Right cardiac atrium (tissue), 5 donors: ENCODE measurements at regions not wholly inside any gene's neighbourhood (a gene's known extent, or its start where the extent isn't known, plus 50 kb on each side); places are given as distances from the start of the nearest gene placed in this dataset.

Source experiments
- ATAC-seq, 2 donors: fragments of 200-7000 bp; cut with Tn5 transposase; one replicate each; pipeline versions ENCODE4 v1.8.0 to v1.9.1; 2020; ENCODE audit warnings: moderate library complexity in 2 of 2, mild to moderate bottlenecking in 1 of 2
- DNase-seq, 3 donors: peaks; one replicate each; pipeline ENCODE4 v3.0.0-alpha.2; 2020
- H3K27ac ChIP-seq: one replicate; pipeline ENCODE4 v1.5.1; 2013; ENCODE audit warnings: mild to moderate bottlenecking, low read length, control low read depth, moderate library complexity
- H3K27me3 ChIP-seq: one replicate; pipeline ENCODE4 v1.6.1; 2013; ENCODE audit not compliant: control insufficient read depth, insufficient read depth
- H3K4me1 ChIP-seq: one replicate; pipeline ENCODE4 v1.6.1; 2013; ENCODE audit warnings: low read length; ENCODE audit not compliant: control insufficient read depth, insufficient read depth
- H3K4me3 ChIP-seq: one replicate; pipeline ENCODE4 v1.5.1; 2013; ENCODE audit warnings: low read length, control low read depth
- H3K9me3 ChIP-seq: one replicate; pipeline ENCODE4 v1.6.1; 2013; ENCODE audit warnings: low read length; ENCODE audit not compliant: control insufficient read depth
- WGBS: extraction: QIAGEN DNeasy Blood & Tissue Kit; methylation state at CpG from one replicate; pipeline ENCODE4 v1.1.7; 2013; 5-methylcytosine and 5-hydroxymethylcytosine counted together
- intact Hi-C, 4 donors: fragments of 100-400 bp; cut with DNase I; formaldehyde crosslinking; loops; one replicate each; pipeline versions ENCODE4 v1.11.0 to v1.14.0; 2022 to 2023
- donor health status: healthy with polysubstance abuse.
- donor health status: DM: no; HTN: yes; CAD: no.
- donor health status: DM: no; HTN: no; CAD: no.
- donor health status: DM: no; HTN: yes; CAD: no; lungs with severe emphysema.
- donor health status: DM: yes; HTN: yes; CAD: no.

GRCh38 chr2:6234702-6235101, 542.5 kb downstream of the SOX11 start:
- intact Hi-C loops, result no loop called here
- Histone ChIP-seq H3K9me3 (no peaks in the 10 kb centered on the region), H3K4me1 (no peaks in the 10 kb centered on the region), H3K27ac (no peak overlapping the region), H3K27me3 (no peaks in the 10 kb centered on the region), H3K4me3 (no peak overlapping the region)
- ATAC-seq (no peak), DNase-seq (no peak)
- WGBS, result 81% methylated on average over 3 of the region's 3 CpGs

- Histone ChIP-seq H3K4me3 (no peak overlapping the region), H3K27me3 (no peaks in the 10 kb centered on the region), H3K9me3 (no peaks in the 10 kb centered on the region), H3K4me1 (no peaks in the 10 kb centered on the region), H3K27ac (no peak overlapping the region)
- no peak for DNase-seq
- ATAC-seq, result no peak
- intact Hi-C loops, result no loop called here
- WGBS, result 53% methylated on average over 5 of the region's 5 CpGs
Measured at GRCh38 chr2:6236317-6236716, 544.1 kb downstream of the SOX11 start.

- H3K4me3 ChIP-seq, result no peak overlapping the region
- no peaks in the 10 kb centered on the region for H3K4me1 ChIP-seq
- intact Hi-C loops, result no loop called here
- DNase-seq (no peak), ATAC-seq (no peak)
- 89% methylated on average over 8 of the region's 8 CpGs for WGBS
- no peaks in the 10 kb centered on the region for H3K9me3 ChIP-seq
- no peak overlapping the region for H3K27ac ChIP-seq
- no peaks in the 10 kb centered on the region for H3K27me3 ChIP-seq
Measured at GRCh38 chr2:6237039-6237660, 545.0 kb downstream of the SOX11 start.

DNA sequence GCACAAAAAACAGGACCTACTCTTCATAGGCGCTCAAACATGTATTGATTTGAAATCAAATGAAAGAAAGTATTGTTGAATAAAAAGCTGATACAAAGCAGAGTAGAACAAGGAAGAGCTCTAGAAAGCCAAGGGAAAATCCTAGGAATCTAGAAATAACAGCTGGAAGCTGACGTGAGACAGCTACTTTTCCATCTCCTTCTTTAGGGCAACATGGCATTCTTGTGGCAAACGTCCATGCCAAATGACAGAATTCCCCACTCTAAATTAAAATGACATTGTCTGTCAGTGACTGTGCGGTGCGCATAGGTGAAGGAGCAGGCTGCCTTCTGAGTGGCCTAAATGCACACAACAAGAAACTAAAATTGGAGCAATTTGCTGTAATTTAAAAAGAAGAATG, 557.4 kb downstream of the SOX11 start:
- intact Hi-C loops, result no loop called here
- Histone ChIP-seq H3K27ac (no peak overlapping the region), H3K9me3 (no peaks in the 10 kb centered on the region), H3K4me1 (no peaks in the 10 kb centered on the region), H3K4me3 (no peak overlapping the region), H3K27me3 (no peaks in the 10 kb centered on the region)
- WGBS, result 77% methylated on average over 5 of the region's 5 CpGs
- DNase-seq (no peak), ATAC-seq (no peak)

GRCh38 chr2:6254441-6254840, 562.3 kb downstream of the SOX11 start:
- 15% methylated on average over 2 of the region's 2 CpGs for WGBS
- intact Hi-C loops, result no loop called here
- DNase-seq, result no peak
- Histone ChIP-seq H3K27me3 (no peaks in the 10 kb centered on the region), H3K9me3 (no peaks in the 10 kb centered on the region), H3K27ac (no peak overlapping the region), H3K4me3 (no peak overlapping the region), H3K4me1 (no peaks in the 10 kb centered on the region)
- ATAC-seq, result no peak

- no peaks in the 10 kb centered on the region for H3K4me1 ChIP-seq
- 82% methylated on average over 3 of the region's 3 CpGs for WGBS
- no peak overlapping the region for H3K27ac ChIP-seq
- no peaks in the 10 kb centered on the region for H3K27me3 ChIP-seq
- H3K4me3 ChIP-seq, result no peak overlapping the region
- H3K9me3 ChIP-seq, result no peaks in the 10 kb centered on the region
- DNase-seq, result no peak
- no peak for ATAC-seq
- intact Hi-C loops, result no loop called here
Measured at GRCh38 chr2:6264198-6264597, 572.0 kb downstream of the SOX11 start.

GRCh38 chr2:6281524-6281923, 584.2 kb downstream of the CMPK2 start:
- intact Hi-C loops, result no loop called here
- no peaks in the 10 kb centered on the region for H3K4me1 ChIP-seq
- no peak for ATAC-seq
- H3K27me3 ChIP-seq, result no peaks in the 10 kb centered on the region
- no peaks in the 10 kb centered on the region for H3K9me3 ChIP-seq
- no peak for DNase-seq
- H3K4me3 ChIP-seq, result no peak overlapping the region
- H3K27ac ChIP-seq, result no peak overlapping the region
- WGBS, result 87% methylated on average over 5 of the region's 5 CpGs

DNA sequence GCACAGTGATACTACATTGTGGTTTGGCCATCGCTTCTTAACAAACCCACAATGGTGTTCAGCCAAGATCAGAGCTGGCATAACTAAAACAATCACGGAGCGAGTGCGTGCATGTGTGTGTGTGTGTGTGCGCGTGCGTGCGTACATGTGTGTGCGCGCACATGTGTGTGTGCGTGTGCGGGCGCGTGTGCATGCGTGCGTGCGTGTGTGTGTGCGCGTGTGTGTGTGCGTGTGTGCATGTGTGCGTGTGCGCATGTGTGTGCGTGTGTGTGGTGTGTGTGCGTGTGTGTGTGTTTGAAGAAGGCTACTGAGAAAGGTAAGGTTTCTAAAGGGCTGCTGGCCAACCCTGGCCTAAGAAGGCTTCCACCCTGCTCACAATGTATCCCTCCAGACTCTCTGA, 582.4 kb downstream of the CMPK2 start:
- no peaks in the 10 kb centered on the region for H3K4me1 ChIP-seq
- no peak for ATAC-seq
- 80% methylated on average over 24 of the region's 24 CpGs for WGBS
- no peak overlapping the region for H3K4me3 ChIP-seq
- DNase-seq, result no peak
- intact Hi-C loops, result no loop called here
- no peak overlapping the region for H3K27ac ChIP-seq
- no peaks in the 10 kb centered on the region for H3K27me3 ChIP-seq
- H3K9me3 ChIP-seq, result no peaks in the 10 kb centered on the region

- intact Hi-C loops, result no loop called here
- Histone ChIP-seq H3K4me1 (no peaks in the 10 kb centered on the region), H3K4me3 (no peak overlapping the region), H3K27me3 (no peaks in the 10 kb centered on the region), H3K27ac (no peak overlapping the region), H3K9me3 (no peaks in the 10 kb centered on the region)
- DNase-seq (no peak), ATAC-seq (no peak)
- 91% methylated on average over 4 of the region's 4 CpGs for WGBS
Measured at GRCh38 chr2:6287406-6287805, 578.3 kb downstream of the CMPK2 start.

DNA sequence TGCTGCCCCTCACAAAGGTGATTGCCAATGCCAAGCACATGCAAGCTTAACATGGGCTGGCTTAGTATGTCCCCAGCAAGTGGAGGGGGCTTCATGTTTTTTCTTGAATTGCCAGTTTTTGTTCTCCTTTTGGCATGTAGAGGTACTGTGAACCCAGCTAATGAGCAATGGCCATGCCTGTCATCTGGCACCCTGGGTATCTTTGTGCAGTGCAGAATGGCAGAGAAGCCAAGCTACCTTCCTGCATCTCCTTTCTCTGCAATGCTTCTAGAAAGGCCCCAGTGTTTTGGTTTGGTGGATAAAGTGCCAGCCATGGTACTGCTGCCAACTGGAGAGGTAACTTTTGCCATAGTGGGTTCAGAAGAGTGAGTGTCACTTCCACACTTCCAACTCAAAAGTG, 576.9 kb downstream of the CMPK2 start:
- no peak overlapping the region for H3K27ac ChIP-seq
- no peaks in the 10 kb centered on the region for H3K4me1 ChIP-seq
- no peaks in the 10 kb centered on the region for H3K27me3 ChIP-seq
- DNase-seq, result no peak
- no peak for ATAC-seq
- H3K9me3 ChIP-seq, result no peaks in the 10 kb centered on the region
- intact Hi-C loops, result no loop called here
- no peak overlapping the region for H3K4me3 ChIP-seq

DNA sequence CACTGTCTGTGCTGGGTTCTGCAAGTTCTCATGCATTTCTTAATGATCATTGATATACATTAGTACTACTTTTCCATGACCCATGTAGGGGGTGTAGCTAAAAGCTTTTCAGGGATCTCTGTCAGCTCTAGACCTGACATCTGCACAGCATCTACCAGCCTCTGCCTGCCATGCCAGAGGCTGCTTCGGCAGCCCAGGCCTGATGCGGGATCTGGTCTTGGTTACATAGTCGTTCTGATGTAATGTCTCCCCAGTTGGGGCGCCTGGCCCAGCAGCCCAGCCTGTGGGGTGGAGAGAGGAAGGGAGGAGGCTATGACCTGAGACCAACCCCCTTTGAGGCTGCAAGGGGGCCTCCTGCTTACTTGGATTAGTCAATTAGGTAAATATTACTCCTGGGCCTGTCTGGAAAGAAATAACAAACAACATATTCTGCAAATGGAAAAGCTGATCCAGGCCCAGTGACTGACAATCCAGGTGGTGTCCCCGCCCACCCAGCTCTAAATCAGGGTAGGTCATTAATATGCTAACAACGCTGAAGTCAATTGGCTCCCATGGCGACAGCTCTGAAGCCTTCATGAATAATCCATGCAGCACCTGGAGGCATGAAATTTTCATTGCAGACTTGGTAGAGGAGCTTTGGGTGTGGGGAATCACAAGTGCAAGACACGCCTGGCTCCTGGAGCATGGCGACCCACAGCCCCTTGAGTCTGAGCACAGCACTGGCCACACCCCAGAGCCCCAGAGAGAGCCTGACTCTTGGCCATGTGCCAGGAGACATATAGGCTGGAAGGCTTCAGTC, 575.3 kb downstream of the CMPK2 start:
- Histone ChIP-seq H3K27ac (no peak overlapping the region), H3K4me1 (no peaks in the 10 kb centered on the region), H3K27me3 (no peaks in the 10 kb centered on the region), H3K9me3 (no peaks in the 10 kb centered on the region), H3K4me3 (no peak overlapping the region)
- WGBS, result 90% methylated on average over 9 of the region's 9 CpGs
- peak in 1 of 3 donors; percentile 28 for DNase-seq
- no peak for ATAC-seq
- intact Hi-C loops, result no loop called here
